ENCODE measurements at regions not wholly inside any gene's neighbourhood (a gene's known extent, or its start where the extent isn't known, plus 50 kb on each side); places are given as distances from the start of the nearest gene placed in this dataset.

DNA sequence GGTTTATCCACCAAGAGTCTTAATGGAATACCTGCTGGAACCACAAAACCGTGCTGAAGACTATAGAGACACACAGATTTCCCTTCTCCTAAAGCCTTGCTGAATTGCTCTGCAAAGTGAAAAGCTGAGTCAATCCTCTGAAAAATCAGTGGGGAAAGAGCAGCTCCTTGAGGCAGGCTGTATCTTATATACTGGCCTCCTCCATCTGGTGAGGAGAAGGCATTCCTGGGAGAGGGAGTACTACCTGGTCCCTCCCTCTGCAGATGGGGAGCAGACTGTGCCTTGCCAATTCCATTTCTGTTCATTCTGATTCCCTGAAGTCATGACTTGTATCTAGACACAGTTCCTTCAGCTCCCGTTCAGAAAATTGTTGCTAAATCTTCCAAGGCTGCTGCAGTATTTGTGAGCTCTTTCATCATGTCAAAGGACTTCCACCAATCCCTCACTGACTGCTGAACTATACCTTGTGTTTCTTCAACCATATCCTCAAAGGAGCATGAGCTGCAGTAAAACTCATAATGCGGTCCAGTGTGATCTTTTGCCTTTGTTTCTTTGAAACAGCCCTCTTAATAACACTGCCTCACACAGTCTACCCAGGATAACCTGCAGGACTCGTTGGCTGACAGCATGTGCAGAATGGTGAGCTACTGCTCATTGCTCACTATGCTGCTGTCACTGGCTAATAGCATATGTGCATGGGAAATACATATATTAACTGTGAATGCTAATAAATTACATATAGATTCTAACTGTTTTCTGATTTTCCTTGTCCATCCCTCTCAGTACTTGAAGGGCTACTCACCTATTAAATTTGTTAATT is 84.5 kb downstream of the FOXD1 start:
- Mint-ChIP-seq H3K4me1 (ENCODE audit: insufficient read depth, unreplicated experiment) (peaks cover 24% of the 10 kb centered on the region), H3K9me3 (ENCODE audit: unreplicated experiment) (no peaks in the 10 kb centered on the region), H3K27me3 (ENCODE audit: insufficient read depth, unreplicated experiment) (no peaks in the 10 kb centered on the region), H3K4me3 (ENCODE audit: unreplicated experiment) (no peak overlapping the region), H3K27ac (ENCODE audit: low read depth, unreplicated experiment) (peak overlapping the region; percentile 71), H3K36me3 (ENCODE audit: insufficient read depth, unreplicated experiment) (no peaks in the 10 kb centered on the region)
- peak; percentile 82 for DNase-seq (ENCODE audit: unreplicated experiment)
- CTCF ChIA-PET, result interaction anchor here (0.5 to 6.0 kb wide), 12 partner anchors 19 to 270 kb away, joined by 3 to 63 read pairs (median 4); no protein-coding TSS in a partner anchor
- POLR2A ChIA-PET, result interaction anchor here (0.6 to 3.3 kb wide), 16 partner anchors 10 to 148 kb away, joined by 3 to 35 read pairs (median 6); partner anchors contain the start of genes BTF3 and FOXD1
- intact Hi-C loops (cut with micrococcal nuclease), result loop anchor here (1.0 to 10.0 kb wide), 4 partner anchors 53 to 279 kb away; no protein-coding TSS in a partner anchor
- TF ChIP-seq, protein P1, sequence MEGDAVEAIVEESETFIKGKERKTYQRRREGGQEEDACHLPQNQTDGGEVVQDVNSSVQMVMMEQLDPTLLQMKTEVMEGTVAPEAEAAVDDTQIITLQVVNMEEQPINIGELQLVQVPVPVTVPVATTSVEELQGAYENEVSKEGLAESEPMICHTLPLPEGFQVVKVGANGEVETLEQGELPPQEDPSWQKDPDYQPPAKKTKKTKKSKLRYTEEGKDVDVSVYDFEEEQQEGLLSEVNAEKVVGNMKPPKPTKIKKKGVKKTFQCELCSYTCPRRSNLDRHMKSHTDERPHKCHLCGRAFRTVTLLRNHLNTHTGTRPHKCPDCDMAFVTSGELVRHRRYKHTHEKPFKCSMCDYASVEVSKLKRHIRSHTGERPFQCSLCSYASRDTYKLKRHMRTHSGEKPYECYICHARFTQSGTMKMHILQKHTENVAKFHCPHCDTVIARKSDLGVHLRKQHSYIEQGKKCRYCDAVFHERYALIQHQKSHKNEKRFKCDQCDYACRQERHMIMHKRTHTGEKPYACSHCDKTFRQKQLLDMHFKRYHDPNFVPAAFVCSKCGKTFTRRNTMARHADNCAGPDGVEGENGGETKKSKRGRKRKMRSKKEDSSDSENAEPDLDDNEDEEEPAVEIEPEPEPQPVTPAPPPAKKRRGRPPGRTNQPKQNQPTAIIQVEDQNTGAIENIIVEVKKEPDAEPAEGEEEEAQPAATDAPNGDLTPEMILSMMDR (IDR thresholded peaks at IDR 0.05; ENCODE audit: unreplicated experiment), result no peak
- BruUV-seq (replicated peaks), result TSS peak; percentile 25

DNA sequence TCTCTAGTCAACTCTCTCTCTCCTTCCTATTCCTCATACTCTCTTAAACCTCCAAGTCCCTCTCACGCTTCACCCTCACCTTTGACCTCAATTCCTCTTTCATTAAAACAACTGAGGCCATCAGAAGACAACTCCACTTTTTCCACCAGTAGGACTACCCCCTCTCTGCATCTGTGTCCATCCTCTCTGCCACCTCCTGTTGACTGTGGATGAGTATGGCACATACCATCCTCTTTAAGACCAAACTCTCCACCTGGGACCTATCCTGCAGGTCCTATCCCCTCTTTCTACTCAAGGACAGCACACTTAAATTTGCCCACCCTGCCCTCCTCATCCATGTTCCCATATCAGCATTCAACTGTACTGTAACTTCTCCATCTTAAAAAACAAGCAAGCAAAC is 89.2 kb downstream of the FOXD1 start:
- TF ChIP-seq, protein P1 (IDR thresholded peaks at IDR 0.05; ENCODE audit: unreplicated experiment), result no peak
- H3K4me3 Mint-ChIP-seq (ENCODE audit: unreplicated experiment), result no peak overlapping the region
- peaks cover 8% of the 10 kb centered on the region for H3K4me1 Mint-ChIP-seq (ENCODE audit: insufficient read depth, unreplicated experiment)
- ChIA-PET CTCF (no interaction called here), POLR2A (no interaction called here)
- no peaks in the 10 kb centered on the region for H3K36me3 Mint-ChIP-seq (ENCODE audit: insufficient read depth, unreplicated experiment)
- H3K27ac Mint-ChIP-seq (ENCODE audit: low read depth, unreplicated experiment), result no peak overlapping the region
- intact Hi-C loops (cut with micrococcal nuclease), result no loop called here
- no peaks in the 10 kb centered on the region for H3K27me3 Mint-ChIP-seq (ENCODE audit: insufficient read depth, unreplicated experiment)
- no peak for DNase-seq (ENCODE audit: unreplicated experiment)
- BruUV-seq (replicated peaks), result no TSS peak
- H3K9me3 Mint-ChIP-seq (ENCODE audit: unreplicated experiment), result no peaks in the 10 kb centered on the region

DNA sequence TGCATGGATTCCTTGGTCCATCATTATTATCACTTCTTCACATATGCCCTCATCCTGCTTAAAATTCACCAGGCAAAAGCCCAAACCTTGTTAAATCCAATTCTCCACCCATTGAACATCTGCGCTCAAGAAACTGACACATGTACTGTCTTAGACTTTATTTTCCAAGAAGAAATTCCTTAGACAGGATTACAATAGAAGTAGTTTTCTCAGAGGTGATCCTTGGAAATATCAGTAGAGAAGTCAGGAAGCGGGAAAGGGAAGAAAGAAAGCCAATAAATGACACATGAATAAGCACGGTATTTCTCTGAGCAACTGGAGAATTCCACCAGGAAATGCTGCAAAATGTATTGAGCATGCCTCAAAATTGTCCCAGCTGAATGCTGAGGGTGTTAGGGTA is 90.2 kb downstream of the FOXD1 start:
- CTCF ChIA-PET, result interaction anchor here (2.2 kb wide), 1 partner anchor 142 kb away, joined by 9 read pairs; no protein-coding TSS in a partner anchor
- DNase-seq (ENCODE audit: unreplicated experiment), result no peak
- no TSS peak for BruUV-seq (replicated peaks)
- TF ChIP-seq, protein P1 (IDR thresholded peaks at IDR 0.05; ENCODE audit: unreplicated experiment), result no peak
- intact Hi-C loops (cut with micrococcal nuclease), result no loop called here
- H3K4me3 Mint-ChIP-seq (ENCODE audit: unreplicated experiment), result no peak overlapping the region
- no peaks in the 10 kb centered on the region for H3K4me1 Mint-ChIP-seq (ENCODE audit: insufficient read depth, unreplicated experiment)
- POLR2A ChIA-PET, result no interaction called here
- H3K27me3 Mint-ChIP-seq (ENCODE audit: insufficient read depth, unreplicated experiment), result no peaks in the 10 kb centered on the region
- no peaks in the 10 kb centered on the region for H3K9me3 Mint-ChIP-seq (ENCODE audit: unreplicated experiment)
- H3K27ac Mint-ChIP-seq (ENCODE audit: low read depth, unreplicated experiment), result no peak overlapping the region
- no peaks in the 10 kb centered on the region for H3K36me3 Mint-ChIP-seq (ENCODE audit: insufficient read depth, unreplicated experiment)

GRCh38 chr5:73357576-73357975 is 91.0 kb downstream of the FOXD1 start:
- Mint-ChIP-seq H3K9me3 (ENCODE audit: unreplicated experiment) (no peaks in the 10 kb centered on the region), H3K36me3 (ENCODE audit: insufficient read depth, unreplicated experiment) (no peaks in the 10 kb centered on the region), H3K27me3 (ENCODE audit: insufficient read depth, unreplicated experiment) (no peaks in the 10 kb centered on the region), H3K4me3 (ENCODE audit: unreplicated experiment) (no peak overlapping the region), H3K27ac (ENCODE audit: low read depth, unreplicated experiment) (no peak overlapping the region), H3K4me1 (ENCODE audit: insufficient read depth, unreplicated experiment) (no peaks in the 10 kb centered on the region)
- no TSS peak for BruUV-seq (replicated peaks)
- CTCF ChIA-PET, result interaction anchor here (2.2 kb wide), 1 partner anchor 141 kb away, joined by 9 read pairs; no protein-coding TSS in a partner anchor
- TF ChIP-seq, protein P1 (IDR thresholded peaks at IDR 0.05; ENCODE audit: unreplicated experiment), result no peak
- intact Hi-C loops (cut with micrococcal nuclease), result no loop called here
- POLR2A ChIA-PET, result no interaction called here
- no peak for DNase-seq (ENCODE audit: unreplicated experiment)
